ENCODE measurements at regions not wholly inside any gene's neighbourhood (a gene's known extent, or its start where the extent isn't known, plus 50 kb on each side); places are given as distances from the start of the nearest gene placed in this dataset.

- no peak for DNase-seq (ENCODE audit: low read depth)
- ChIA-PET POLR2A (no interaction called here), CTCF (no interaction called here)
- TF ChIP-seq, protein P1, sequence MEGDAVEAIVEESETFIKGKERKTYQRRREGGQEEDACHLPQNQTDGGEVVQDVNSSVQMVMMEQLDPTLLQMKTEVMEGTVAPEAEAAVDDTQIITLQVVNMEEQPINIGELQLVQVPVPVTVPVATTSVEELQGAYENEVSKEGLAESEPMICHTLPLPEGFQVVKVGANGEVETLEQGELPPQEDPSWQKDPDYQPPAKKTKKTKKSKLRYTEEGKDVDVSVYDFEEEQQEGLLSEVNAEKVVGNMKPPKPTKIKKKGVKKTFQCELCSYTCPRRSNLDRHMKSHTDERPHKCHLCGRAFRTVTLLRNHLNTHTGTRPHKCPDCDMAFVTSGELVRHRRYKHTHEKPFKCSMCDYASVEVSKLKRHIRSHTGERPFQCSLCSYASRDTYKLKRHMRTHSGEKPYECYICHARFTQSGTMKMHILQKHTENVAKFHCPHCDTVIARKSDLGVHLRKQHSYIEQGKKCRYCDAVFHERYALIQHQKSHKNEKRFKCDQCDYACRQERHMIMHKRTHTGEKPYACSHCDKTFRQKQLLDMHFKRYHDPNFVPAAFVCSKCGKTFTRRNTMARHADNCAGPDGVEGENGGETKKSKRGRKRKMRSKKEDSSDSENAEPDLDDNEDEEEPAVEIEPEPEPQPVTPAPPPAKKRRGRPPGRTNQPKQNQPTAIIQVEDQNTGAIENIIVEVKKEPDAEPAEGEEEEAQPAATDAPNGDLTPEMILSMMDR (IDR thresholded peaks at IDR 0.05; ENCODE audit: insufficient read depth, low read depth, low read length) = no peak
- no peaks in the 10 kb centered on the region for H3K36me3 ChIP-seq (ENCODE audit: control insufficient read depth, insufficient read depth, low read length)
- H3K27me3 ChIP-seq (ENCODE audit: control insufficient read depth, insufficient read depth, low read length) = no peaks in the 10 kb centered on the region
- no peak overlapping the region for H3K4me3 ChIP-seq (ENCODE audit: low read depth, low read length)
Observed at GRCh38 chrX:122783918-122784317, 400.2 kb upstream of the GRIA3 start.

DNA sequence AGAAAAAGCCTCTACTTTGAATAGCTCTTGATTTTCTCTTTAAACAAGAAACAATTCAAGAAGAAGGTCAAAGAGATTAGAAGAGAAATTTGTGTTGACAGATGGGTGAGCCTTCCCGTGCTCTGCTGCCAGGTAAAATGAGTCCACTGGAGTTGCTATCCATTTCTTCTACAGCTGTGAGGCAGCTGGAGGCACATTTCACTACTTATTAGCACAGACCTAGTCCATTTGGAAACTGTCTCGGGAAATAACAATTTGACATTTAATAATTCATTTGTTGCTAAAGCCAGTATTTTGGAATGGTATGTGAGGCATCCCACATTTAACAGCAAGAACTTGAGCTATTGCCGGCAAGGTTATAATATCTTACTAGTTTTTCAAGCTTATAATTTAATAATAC is 396.8 kb upstream of the GRIA3 start:
- ChIA-PET CTCF (no interaction called here), POLR2A (no interaction called here)
- Histone ChIP-seq H3K36me3 (ENCODE audit: control insufficient read depth, insufficient read depth, low read length) (no peaks in the 10 kb centered on the region), H3K4me3 (ENCODE audit: low read depth, low read length) (no peak overlapping the region), H3K27me3 (ENCODE audit: control insufficient read depth, insufficient read depth, low read length) (no peaks in the 10 kb centered on the region)
- TF ChIP-seq, protein P1 (IDR thresholded peaks at IDR 0.05; ENCODE audit: insufficient read depth, low read depth, low read length) = no peak
- no peak for DNase-seq (ENCODE audit: low read depth)

- TF ChIP-seq, protein P1 (IDR thresholded peaks at IDR 0.05; ENCODE audit: insufficient read depth, low read depth, low read length) = no peak
- Histone ChIP-seq H3K36me3 (ENCODE audit: control insufficient read depth, insufficient read depth, low read length) (no peaks in the 10 kb centered on the region), H3K4me3 (ENCODE audit: low read depth, low read length) (no peak overlapping the region), H3K27me3 (ENCODE audit: control insufficient read depth, insufficient read depth, low read length) (no peaks in the 10 kb centered on the region)
- DNase-seq (ENCODE audit: low read depth) = no peak
- ChIA-PET POLR2A (no interaction called here), CTCF (no interaction called here)
Observed at GRCh38 chrX:122788216-122788615, 395.9 kb upstream of the GRIA3 start.

GRCh38 chrX:122790376-122791095 is 393.5 kb upstream of the GRIA3 start:
- POLR2A ChIA-PET = no interaction called here
- no peaks in the 10 kb centered on the region for H3K36me3 ChIP-seq (ENCODE audit: control insufficient read depth, insufficient read depth, low read length)
- no peak overlapping the region for H3K4me3 ChIP-seq (ENCODE audit: low read depth, low read length)
- CTCF ChIA-PET = no interaction called here
- H3K27me3 ChIP-seq (ENCODE audit: control insufficient read depth, insufficient read depth, low read length) = no peaks in the 10 kb centered on the region
- no peak for DNase-seq (ENCODE audit: low read depth)
- TF ChIP-seq, protein P1 (IDR thresholded peaks at IDR 0.05; ENCODE audit: insufficient read depth, low read depth, low read length) = no peak

- POLR2A ChIA-PET = no interaction called here
- DNase-seq (ENCODE audit: low read depth) = no peak
- TF ChIP-seq, protein P1 (IDR thresholded peaks at IDR 0.05; ENCODE audit: insufficient read depth, low read depth, low read length) = no peak
- no peak overlapping the region for H3K4me3 ChIP-seq (ENCODE audit: low read depth, low read length)
- no peaks in the 10 kb centered on the region for H3K36me3 ChIP-seq (ENCODE audit: control insufficient read depth, insufficient read depth, low read length)
- no peaks in the 10 kb centered on the region for H3K27me3 ChIP-seq (ENCODE audit: control insufficient read depth, insufficient read depth, low read length)
- CTCF ChIA-PET = no interaction called here
Observed at GRCh38 chrX:122813876-122814275, 370.2 kb upstream of the GRIA3 start.
